Limb (tissue), 2 donors: ENCODE measurements at regions not wholly inside any gene's neighbourhood (a gene's known extent, or its start where the extent isn't known, plus 50 kb on each side); places are given as distances from the start of the nearest gene placed in this dataset.

ENCODE experiments used
- DNase-seq, 2 donors: peaks; one replicate each; pipeline ENCODE4 v3.0.0-alpha.2; 2016; ENCODE audit errors: extremely low spot score in 2 of 2

DNA sequence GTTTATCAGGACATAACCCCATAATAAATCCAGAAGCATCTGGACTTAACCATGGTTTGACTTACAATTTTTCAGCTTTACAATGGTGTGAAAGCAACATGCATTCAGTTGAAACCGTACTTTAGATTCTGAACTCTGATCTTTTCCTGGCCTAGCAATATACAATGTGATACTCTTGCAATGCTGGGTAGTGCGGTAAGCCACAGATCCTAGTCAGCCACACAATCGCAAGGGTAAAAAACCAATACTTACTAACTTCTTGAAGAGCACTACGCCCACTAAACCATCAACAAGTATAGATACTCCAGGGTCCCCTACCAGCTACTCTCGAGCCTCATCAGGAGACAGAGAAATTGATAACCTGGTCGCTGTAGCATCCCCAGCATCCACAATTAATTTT is 71.0 kb upstream of the CCDC150 start:
- no peak for DNase-seq

DNA sequence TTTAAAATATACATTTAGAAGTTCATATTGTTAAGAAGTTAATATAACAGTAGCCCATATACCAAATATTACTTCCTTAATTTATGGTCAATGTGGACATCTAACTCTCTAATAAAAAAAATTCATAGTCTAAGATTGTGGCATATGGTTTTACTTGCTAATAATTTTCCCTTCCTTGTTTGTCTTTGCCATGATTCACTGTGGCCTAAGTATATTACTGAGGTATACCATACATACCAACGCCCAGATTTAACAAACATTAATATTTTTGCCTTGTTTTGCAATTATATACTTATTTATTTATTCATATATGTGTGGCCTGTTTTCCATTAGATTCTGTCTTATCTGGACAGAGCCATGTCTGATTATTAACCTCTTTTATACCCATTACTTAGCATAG is 54.6 kb upstream of the CCDC150 start:
- no peak for DNase-seq

DNA sequence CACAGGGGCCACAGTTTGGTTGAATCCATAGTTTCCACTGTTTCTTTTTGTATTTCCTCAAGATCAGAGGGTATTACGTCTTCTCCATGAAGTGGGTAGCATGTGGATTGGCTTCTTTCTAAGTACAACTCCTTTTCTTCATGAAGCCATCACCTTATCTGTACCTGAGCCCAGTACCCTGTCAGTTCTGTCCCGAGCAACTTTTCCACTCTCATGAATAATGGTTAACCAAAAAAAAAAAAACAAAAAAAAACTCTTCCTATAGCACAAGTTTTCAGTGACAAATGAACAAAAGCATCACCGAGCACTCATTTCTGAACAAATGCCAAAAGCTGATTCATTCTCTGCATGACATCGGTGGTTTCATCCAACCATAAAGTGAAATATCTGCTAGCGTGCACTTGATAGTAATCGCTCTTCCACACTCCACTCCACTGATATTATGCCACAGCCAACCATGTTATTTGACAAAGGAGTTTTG is 53.0 kb upstream of the CCDC150 start:
- DNase-seq: no peak

DNA sequence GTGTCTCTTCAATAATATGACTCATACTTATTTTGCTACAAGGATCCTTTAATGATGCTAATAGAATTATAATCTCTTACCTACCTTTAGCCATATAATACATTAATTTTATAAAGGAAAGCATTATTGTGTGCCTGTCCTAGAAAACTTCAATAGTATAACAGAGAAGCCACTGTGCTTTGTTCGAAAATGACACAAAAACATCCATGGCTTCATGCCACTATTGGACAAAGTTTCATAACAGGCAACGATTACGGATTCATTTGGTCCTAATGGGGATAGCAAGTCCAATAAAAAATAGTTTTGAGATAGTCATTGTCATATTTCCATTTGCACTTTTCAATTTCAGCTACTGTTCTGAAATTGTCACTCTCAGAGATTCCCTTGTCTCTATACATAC is 52.5 kb upstream of the CCDC150 start:
- no peak for DNase-seq

DNA sequence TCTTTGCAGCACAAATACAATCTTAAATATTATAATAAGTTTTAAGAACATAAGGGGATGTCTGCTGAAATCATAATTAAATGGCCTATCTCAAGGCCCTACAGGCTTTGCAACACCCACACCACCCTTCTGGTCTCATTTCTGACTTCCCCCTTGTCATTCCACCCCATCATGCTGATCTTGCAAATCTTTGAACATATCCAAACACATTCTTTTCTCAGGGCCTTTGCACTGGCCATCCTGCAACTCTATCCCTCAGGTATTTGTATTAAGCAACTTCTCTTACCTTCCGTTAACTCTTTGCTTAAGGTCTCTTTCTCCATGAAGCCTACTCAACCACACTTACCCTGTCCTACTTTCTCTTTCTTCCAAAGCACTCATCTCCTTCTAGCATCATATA is 51.8 kb upstream of the CCDC150 start:
- DNase-seq: no peak

DNA sequence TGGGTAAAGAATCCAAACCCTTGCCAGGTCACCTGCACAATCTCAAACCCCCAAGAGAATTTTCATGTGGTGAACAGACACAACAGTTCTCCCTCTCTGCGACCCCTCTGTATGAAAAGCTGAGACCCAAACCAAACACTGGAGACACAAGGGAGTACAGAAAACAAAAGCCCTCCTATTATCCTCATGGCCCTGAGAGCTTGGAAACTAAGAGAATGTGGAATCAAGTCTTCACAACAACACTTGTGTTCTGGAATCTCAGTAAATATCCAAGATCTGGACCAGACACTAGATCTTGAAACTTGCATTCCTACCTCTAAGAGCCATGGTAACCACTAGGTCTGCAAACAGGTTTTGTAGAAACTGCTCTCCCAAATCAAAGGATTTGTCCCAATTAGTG is 50.1 kb upstream of the CCDC150 start:
- DNase-seq: no peak
